K562 (cell line): ENCODE measurements at regions not wholly inside any gene's neighbourhood (a gene's known extent, or its start where the extent isn't known, plus 50 kb on each side); places are given as distances from the start of the nearest gene placed in this dataset.

ENCODE experiments used
- ADNP ChIP-seq: fragments of 200-800 bp; sonication (Bioruptor generic); IDR thresholded peaks from 2 replicates; pipeline ENCODE4 v1.6.1; 2016; ENCODE audit warnings: missing genetic modification characterization, missing compliant biosample characterization
- CHD2 ChIP-seq: IDR thresholded peaks from 2 replicates; pipeline ENCODE4 v1.6.1; 2011; ENCODE audit warnings: low read depth, low read length
- NCOA6 ChIP-seq: fragments of 450-650 bp; IDR thresholded peaks from 2 replicates; pipeline ENCODE4 v1.6.1; 2017; ENCODE audit warnings: mild to moderate bottlenecking
- NR2C2 ChIP-seq, 2 experiments: fragments of 200-800 bp in 1 of 2; sonication (Bioruptor generic) in 1 of 2; sonication (generic) in 1 of 2; formaldehyde crosslinking in 1 of 2; IDR thresholded peaks; 2 replicates each; pipeline versions ENCODE4 v1.6.1 to v1.8.0; 2016 to 2022; ENCODE audit warnings: mild to moderate bottlenecking in 1 of 2, missing compliant biosample characterization in 1 of 2, missing genetic modification characterization in 1 of 2, missing genetic modification reagents in 1 of 2
- PCBP2 ChIP-seq: fragments of 200-400 bp; formaldehyde crosslinking; IDR thresholded peaks from 2 replicates; pipeline ENCODE4 v1.6.1; 2018; ENCODE audit warnings: low read length, low read depth, mild to moderate bottlenecking, moderate library complexity; ENCODE audit not compliant: poor library complexity, severe bottlenecking
- RAD21 ChIP-seq, 2 experiments: fragments of 250-450 bp in 1 of 2; fragments of 450-650 bp in 1 of 2; sonication (Bioruptor Pico) in 1 of 2; formaldehyde crosslinking in 1 of 2; IDR thresholded peaks in 1 of 2; conservative IDR thresholded peaks in 1 of 2; 2 replicates each; pipeline versions ENCODE4 v1.4.0 to v1.8.0; 2020 to 2022; ENCODE audit warnings: mild to moderate bottlenecking in 2 of 2, moderate library complexity in 1 of 2
- TFE3 ChIP-seq: fragments of 450-650 bp; formaldehyde crosslinking; IDR thresholded peaks from 2 replicates; pipeline ENCODE4 v1.4.0; 2020; ENCODE audit warnings: mild to moderate bottlenecking, mixed read lengths
- YY1 ChIP-seq, 3 experiments: IDR thresholded peaks; 2 replicates each; pipeline ENCODE4 v1.6.1; 2011; ENCODE audit warnings: low read length in 2 of 3, mild to moderate bottlenecking in 2 of 3, moderate library complexity in 2 of 3, borderline replicate concordance in 1 of 3, control low read depth in 1 of 3, low read depth in 1 of 3; ENCODE audit not compliant: insufficient read depth in 3 of 3, insufficient replicate concordance in 2 of 3, control insufficient read depth in 1 of 3, insufficient read length in 1 of 3; ENCODE audit errors: extremely low read depth in 1 of 3
- ZBTB7A ChIP-seq: IDR thresholded peaks from 2 replicates; pipeline ENCODE4 v1.6.1; 2011; ENCODE audit warnings: low read depth, mild to moderate bottlenecking, low read length, moderate library complexity, borderline replicate concordance; ENCODE audit not compliant: control insufficient read depth
- TF ChIP-seq, protein P1 (sequence below): fragments of 450-650 bp; IDR thresholded peaks from 2 replicates; pipeline ENCODE4 v1.6.1; 2016; ENCODE audit warnings: borderline replicate concordance
- TF ChIP-seq, protein P2 (sequence below): fragments of 250-450 bp; sonication (Bioruptor Pico); IDR thresholded peaks from 2 replicates; pipeline ENCODE4 v1.4.0; 2020; ENCODE audit warnings: borderline replicate concordance
- TF ChIP-seq, protein P3 (sequence below), 2 experiments: fragments of 450-650 bp; IDR thresholded peaks; 2 replicates each; pipeline ENCODE4 v1.6.1; 2016

GRCh38 chr2:16279641-16280040 lies 339.3 kb downstream of the MYCN start:
- TF ChIP-seq, protein P1, sequence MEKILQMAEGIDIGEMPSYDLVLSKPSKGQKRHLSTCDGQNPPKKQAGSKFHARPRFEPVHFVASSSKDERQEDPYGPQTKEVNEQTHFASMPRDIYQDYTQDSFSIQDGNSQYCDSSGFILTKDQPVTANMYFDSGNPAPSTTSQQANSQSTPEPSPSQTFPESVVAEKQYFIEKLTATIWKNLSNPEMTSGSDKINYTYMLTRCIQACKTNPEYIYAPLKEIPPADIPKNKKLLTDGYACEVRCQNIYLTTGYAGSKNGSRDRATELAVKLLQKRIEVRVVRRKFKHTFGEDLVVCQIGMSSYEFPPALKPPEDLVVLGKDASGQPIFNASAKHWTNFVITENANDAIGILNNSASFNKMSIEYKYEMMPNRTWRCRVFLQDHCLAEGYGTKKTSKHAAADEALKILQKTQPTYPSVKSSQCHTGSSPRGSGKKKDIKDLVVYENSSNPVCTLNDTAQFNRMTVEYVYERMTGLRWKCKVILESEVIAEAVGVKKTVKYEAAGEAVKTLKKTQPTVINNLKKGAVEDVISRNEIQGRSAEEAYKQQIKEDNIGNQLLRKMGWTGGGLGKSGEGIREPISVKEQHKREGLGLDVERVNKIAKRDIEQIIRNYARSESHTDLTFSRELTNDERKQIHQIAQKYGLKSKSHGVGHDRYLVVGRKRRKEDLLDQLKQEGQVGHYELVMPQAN = no peak
- no peak for TF ChIP-seq ZBTB7A
- TF ChIP-seq RAD21 (CRISPR knock-in tag; conservative IDR thresholded peaks at IDR 0.05 in 1 of 2, IDR thresholded peaks at IDR 0.05 in 1 of 2) = no peak
- TF ChIP-seq, protein P2, sequence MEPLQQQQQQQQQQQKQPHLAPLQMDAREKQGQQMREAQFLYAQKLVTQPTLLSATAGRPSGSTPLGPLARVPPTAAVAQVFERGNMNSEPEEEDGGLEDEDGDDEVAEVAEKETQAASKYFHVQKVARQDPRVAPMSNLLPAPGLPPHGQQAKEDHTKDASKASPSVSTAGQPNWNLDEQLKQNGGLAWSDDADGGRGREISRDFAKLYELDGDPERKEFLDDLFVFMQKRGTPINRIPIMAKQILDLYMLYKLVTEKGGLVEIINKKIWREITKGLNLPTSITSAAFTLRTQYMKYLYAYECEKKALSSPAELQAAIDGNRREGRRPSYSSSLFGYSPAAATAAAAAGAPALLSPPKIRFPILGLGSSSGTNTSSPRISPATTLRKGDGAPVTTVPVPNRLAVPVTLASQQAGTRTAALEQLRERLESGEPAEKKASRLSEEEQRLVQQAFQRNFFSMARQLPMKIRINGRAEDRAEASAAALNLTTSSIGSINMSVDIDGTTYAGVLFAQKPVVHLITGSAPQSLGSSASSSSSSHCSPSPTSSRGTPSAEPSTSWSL = no peak
- no peak for TF ChIP-seq YY1 (IDR thresholded peaks at IDR 0.05; ENCODE audit: borderline replicate concordance in 1 of 3, control insufficient read depth in 1 of 3, extremely low read depth in 1 of 3, insufficient read depth in 3 of 3, insufficient read length in 1 of 3, insufficient replicate concordance in 2 of 3, low read depth in 1 of 3, low read length in 2 of 3)
- TF ChIP-seq NR2C2 (CRISPR knock-in tag; IDR thresholded peaks at IDR 0.05) = no peak
- TF ChIP-seq NR2C2 (tag; IDR thresholded peaks at IDR 0.05) = no peak
- TF ChIP-seq CHD2 = no peak
- no peak for TF ChIP-seq TFE3 (CRISPR knock-in tag)
- TF ChIP-seq NCOA6 = no peak
- no peak for TF ChIP-seq PCBP2
- TF ChIP-seq, protein P3, sequence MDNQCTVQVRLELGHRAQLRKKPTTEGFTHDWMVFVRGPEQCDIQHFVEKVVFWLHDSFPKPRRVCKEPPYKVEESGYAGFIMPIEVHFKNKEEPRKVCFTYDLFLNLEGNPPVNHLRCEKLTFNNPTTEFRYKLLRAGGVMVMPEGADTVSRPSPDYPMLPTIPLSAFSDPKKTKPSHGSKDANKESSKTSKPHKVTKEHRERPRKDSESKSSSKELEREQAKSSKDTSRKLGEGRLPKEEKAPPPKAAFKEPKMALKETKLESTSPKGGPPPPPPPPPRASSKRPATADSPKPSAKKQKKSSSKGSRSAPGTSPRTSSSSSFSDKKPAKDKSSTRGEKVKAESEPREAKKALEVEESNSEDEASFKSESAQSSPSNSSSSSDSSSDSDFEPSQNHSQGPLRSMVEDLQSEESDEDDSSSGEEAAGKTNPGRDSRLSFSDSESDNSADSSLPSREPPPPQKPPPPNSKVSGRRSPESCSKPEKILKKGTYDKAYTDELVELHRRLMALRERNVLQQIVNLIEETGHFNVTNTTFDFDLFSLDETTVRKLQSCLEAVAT (IDR thresholded peaks at IDR 0.05) = no peak
- no peak for TF ChIP-seq ADNP (tag)
